HUDEP-2 (cell line): ENCODE measurements at regions not wholly inside any gene's neighbourhood (a gene's known extent, or its start where the extent isn't known, plus 50 kb on each side); places are given as distances from the start of the nearest gene placed in this dataset.
"Not testable (repeated sequence)": the region's sequence is repeated elsewhere in the genome, so short reads cannot be mapped to it uniquely, and the experiment has no call there.

ENCODE experiments used
- DNase-seq, 76 experiments: peaks; one replicate each; lab custom pipeline; 2025; ENCODE audit not compliant: unreplicated experiment in 76 of 76; lab: John Stamatoyannopoulos, UW

DNA sequence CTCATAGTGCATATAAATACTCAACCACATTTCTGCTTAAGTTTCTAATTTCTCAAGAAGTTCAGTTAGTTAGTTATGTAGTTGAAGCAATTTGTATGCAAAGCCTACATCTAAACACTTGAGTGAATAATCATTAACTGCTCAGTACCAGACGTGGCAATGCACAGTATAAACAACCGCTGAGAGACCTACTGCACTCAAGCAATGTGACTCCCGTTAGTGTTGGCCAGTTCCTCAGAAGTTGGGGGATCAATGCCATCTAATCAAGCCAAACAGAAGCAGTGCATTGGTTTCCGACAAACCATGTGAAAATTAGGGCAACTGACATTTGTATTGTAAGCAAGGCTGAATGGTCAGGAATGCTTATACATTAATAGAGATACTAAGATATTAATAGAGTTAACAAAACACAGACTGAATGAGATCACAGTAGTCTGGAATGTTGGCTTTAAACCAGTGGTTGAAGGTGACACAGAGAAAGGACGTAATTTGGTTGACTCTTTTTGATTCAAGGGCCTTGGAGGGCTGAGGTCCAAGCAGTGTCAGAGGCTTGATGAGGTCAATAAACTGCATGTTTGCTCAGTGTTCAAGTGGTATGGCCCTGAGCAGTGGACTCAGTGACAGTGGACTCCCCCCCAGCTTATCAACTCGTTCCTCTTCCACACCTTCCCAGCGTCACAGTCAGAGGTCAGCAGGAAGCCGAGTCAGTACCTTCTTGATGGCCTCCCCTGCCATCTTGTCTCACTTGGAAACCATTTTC is 255.5 kb downstream of the CTH start:
- no peak for DNase-seq

GRCh38 chr1:70667494-70668170 is 256.6 kb downstream of the CTH start:
- DNase-seq: no peak

GRCh38 chr1:70671006-70671405 is 259.9 kb downstream of the CTH start:
- DNase-seq: no peak

DNA sequence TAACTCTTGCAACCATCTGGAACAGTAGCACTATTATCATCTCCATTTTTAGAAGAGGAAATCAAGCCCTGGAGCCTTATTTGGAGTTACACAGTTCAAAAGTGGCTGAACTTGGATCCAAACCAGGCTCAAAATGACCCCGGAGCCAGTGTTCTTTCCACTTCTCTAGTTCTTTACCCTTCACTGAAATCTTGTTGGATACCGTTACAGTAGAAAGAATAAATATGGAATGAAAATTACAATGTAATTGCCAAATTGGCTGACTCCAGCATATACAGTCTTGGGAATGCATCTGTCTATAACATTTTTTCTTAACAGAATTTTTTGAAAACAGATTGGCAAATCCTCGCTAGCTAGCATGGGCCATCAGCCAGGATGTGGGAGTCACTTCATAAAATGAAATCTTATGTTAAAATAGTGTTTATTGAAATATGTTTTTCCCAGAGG is 261.4 kb downstream of the CTH start:
- DNase-seq: no peak

DNA sequence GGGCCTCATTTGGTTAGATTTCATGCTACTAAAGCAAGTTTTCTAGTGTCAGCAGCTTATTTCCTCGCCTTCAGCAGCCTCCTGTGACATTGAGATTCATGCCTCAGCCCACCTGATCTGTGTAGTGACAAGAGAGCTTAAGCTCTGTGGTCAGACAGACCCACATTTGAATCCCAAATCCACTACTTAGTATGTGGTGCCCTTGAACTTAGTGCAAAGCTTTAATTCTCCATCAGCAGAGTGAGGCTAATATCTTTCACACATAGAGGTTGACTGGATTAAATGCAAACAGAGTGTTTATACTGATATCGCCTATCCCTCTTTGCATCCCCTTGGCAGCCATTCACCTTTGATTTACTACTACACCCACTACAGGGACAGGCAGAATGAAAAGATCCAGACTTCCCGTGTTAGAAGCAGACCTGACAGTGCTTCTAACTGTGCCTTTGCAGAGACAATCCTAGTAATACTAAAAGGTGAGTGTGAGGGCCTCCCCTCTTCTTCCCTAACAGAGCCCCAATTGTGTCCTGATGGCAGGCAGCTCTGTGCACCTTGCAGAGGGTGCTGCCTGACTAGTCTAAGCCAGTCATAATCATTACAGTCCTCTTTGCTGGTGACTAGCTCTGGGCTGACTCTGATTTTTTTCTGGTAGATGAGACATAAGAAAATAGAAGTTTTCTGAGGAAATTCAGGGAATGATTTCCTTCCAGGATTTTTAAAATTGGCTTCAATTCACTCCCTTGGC is 264.0 kb downstream of the CTH start:
- DNase-seq: no peak

GRCh38 chr1:70675737-70676156 is 264.7 kb downstream of the CTH start:
- DNase-seq: peak in 23 of 76 experiments; percentile 2 to 59 (median 19)

GRCh38 chr1:70685300-70686286 is 274.5 kb downstream of the CTH start:
- DNase-seq: peak in 64 of 76 experiments; percentile 4 to 75 (median 38)

DNA sequence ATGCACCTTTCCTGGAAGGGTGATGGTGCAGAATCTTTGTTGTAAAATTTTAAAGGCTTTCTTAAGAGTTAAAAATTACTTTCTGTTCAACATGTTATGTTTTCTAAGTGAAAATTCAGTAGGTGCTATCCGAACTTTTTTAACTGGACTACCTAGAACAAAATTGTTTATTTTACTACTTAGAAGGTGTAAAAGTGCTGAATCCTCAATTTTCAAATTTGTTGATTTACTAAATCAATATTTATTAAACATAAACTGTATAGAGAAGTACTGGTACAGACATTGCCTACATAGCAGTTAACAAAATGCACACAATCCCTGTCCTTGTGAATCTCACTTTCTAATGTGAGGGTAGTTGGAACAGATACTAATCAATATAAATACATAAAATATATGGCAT is 277.5 kb downstream of the CTH start:
- DNase-seq: no peak

DNA sequence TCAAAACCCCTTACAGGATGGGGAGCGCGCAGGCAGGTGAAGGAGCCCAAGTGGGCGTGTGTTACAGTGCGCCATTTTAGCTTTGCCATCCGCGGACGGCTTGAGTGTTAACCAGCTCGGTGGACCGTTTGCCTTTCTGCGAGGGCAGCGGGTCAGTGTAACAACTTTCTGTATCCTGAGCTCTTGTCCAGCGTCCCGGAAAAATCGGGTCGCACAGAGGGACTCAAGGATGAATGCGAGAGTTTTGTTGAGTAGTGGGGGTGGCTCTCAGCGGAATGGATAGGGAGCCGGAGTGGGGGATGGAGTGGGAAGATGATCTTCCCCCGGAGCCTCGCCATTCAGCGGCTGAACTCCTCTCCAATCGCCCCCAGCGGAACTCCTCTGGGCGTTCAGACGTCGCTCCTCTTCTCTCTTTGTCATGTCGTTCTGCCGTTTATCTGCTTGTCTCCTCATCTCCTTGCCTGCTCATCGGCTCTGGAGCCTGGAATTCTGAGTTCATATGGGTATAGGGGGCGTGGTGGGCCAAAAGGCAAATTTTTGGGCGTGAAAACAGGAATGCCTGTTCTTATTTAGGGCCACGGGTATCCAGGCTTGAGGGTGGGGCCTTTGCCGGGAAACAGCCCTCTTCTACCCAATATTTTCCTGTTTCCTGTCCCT is 295.4 kb downstream of the CTH start:
- DNase-seq: no peak

DNA sequence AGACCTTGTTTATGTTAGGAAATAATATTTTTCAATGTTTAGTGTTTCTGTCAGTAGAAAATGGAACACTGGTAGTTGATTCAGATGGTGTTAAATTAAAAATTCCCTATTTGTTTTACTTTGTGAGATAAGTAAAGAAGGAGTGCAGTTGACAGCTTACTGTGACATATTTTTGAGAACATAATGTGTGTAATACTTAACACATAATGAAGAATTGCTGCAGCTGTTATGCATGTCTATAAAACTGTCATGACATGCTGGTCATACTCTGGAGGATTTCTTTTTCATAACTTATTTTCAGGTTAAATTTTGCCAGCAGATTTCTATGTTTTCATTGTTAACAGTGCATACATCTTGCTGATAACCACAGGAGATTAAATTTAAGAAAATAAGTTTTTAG is 296.1 kb downstream of the CTH start:
- no peak for DNase-seq

GRCh38 chr1:70714149-70714548 is 303.1 kb downstream of the CTH start:
- peak in 1 of 76 experiments; percentile 2 for DNase-seq

- no peak for DNase-seq
These were observed 306.1 kb downstream of the CTH start for GRCh38 chr1:70717211-70717610.

DNA sequence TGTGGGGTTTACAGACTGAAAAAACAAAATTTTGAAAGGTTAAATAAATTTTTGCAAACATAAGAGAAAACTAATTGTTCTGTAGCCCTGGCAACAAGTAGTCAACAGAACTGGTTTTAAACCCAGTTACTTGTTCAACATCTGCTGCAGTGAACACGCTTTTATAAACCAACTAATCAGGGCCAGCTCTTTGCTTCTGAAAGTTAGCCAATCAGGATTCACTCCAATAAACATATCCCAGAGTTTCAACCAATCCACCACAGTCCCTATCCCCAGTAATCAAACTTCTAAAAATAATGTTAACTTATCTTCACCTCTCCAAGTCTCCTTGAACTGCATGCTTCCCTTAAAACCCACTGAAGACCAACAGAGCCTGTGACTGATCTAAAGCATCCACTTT is 306.6 kb downstream of the CTH start:
- DNase-seq: no peak

GRCh38 chr1:70718086-70718630 is 307.1 kb downstream of the CTH start:
- DNase-seq: no peak

DNA sequence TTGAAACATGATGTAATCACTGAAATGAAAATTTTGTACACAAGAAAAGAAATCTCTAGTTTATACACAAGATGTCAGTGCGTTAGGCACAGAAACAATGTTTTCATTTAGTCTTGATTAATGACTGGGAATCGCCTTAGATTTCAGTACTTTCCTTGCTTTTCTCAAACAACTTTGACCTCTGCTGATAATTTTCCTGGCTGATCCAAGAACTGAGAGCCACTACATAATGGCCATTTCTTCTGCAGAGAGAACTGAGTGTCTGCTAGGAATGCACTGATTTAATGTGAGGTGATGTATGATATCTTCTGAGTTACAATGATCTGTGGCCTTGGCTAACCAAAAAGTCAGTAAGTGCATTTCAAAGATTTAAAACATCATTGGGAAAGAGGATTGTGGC is 308.1 kb downstream of the CTH start:
- DNase-seq: no peak

DNA sequence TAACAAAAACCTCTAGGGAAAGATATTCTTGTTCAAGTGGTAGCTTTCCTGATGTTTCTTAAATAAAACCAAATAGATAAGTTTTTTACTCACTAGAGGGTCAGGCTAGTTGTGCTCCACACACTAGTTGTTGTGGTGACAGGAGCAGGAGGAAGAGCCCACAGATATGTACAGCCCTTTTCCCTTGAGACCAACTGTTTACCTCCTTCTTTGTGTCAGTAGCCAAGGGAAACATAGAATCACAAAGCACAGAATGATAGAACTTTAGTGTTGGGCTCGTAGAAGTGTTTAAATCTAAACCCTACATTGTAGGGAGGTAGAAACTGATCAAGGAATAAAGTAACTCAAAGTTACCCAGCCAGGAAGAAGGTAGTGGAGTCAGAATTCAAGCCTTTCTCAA is 309.0 kb downstream of the CTH start:
- no peak for DNase-seq

DNA sequence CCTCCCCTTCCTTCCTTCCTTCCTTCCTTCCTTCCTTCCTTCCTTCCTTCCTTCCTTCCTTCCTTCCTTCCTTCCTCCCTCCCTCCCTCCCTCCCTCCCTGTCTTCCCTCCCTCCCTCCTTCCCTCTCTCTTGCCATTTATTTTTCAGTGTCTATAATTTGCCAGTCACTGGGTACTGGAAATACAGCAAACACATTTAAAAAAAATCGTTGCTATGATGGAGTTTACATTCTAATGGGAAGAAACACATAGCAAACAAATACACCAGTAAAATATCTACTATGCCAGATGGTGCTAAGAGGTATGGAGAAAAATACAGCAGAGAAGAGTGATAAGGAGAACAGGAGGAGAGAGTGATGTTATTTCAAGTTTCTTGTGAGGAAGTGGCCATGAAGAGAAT is 309.5 kb downstream of the CTH start:
- no peak for DNase-seq

- no peak for DNase-seq
These were observed 316.9 kb downstream of the CTH start for GRCh38 chr1:70727886-70728489.

DNA sequence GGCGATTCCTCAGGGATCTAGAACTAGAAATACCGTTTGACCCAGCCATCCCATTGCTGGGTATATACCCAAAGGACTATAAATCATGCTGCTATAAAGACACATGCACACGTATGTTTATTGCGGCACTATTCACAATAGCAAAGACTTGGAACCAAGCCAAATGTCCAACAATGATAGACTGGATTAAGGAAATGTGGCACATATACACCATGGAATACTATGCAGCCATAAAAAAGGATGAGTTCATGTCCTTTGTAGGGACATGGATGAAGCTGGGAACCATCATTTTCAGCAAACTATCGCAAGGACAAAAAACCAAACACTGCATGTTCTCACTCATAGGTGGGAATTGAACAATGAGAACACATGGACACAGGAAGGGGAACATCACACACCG is 311.1 kb downstream of the PTGER3 start:
- DNase-seq: not testable (repeated sequence)
